ENCODE measurements at regions not wholly inside any gene's neighbourhood (a gene's known extent, or its start where the extent isn't known, plus 50 kb on each side); places are given as distances from the start of the nearest gene placed in this dataset.

DNA sequence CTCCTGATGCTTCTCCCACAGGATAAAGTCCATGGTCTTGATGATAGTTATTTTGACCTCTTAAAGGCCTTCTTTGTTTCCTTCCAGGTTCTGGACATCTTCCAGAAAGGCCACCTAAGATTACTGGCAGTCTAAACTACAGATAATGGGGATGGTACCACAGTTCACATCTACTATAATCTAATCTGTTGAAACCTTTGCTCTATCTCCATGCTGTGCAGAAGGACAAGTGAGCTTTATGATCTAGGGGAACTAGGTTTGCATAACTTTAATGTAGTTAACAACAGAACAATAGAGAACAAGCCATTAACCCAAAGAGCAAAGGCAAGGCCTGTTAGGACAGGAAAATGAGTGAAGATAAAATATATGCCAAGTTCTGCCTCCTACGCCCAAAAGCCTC lies 103.9 kb upstream of the KLHL13 start:
- Histone ChIP-seq H3K4me1 (ENCODE audit: control insufficient read depth, low read depth, low read length) (no peaks in the 10 kb centered on the region), H4K5ac (ENCODE audit: low read length) (no peak overlapping the region), H2BK15ac (replicated peaks; ENCODE audit: low read depth) (no peak overlapping the region), H3K36me3 (ENCODE audit: control insufficient read depth, insufficient read depth, low read length) (no peaks in the 10 kb centered on the region), H3K18ac (ENCODE audit: low read length) (no peak overlapping the region), H3K79me2 (ENCODE audit: control insufficient read depth, insufficient read depth, low read length) (no peaks in the 10 kb centered on the region), H3K4me3 (ENCODE audit: low read length) (no peak overlapping the region), H3K9ac (ENCODE audit: low read length) (no peak overlapping the region), H3K79me1 (ENCODE audit: low read length) (no peaks in the 10 kb centered on the region), H3K23ac (ENCODE audit: low read length) (no peak overlapping the region), H2AK5ac (ENCODE audit: low read length) (no peak overlapping the region), H2BK120ac (ENCODE audit: low read depth, low read length) (no peak overlapping the region), H3K4ac (ENCODE audit: low read depth, low read length) (no peak overlapping the region), H2BK5ac (ENCODE audit: low read length) (no peak overlapping the region), H3K4me2 (ENCODE audit: low read length) (no peak overlapping the region), H4K8ac (ENCODE audit: low read depth, low read length) (no peak overlapping the region), H3K27me3 (ENCODE audit: insufficient read depth, low read length, poor library complexity) (no peaks in the 10 kb centered on the region), H3K27ac (ENCODE audit: low read depth, low read length) (no peak overlapping the region), H3K56ac (ENCODE audit: low read length) (no peak overlapping the region)
- no peak for DNase-seq
- WGBS (ENCODE audit: extremely low coverage, insufficient coverage, low lambda C conversion rate) = no CpG with 5 or more reads among the region's 1 CpG

DNA sequence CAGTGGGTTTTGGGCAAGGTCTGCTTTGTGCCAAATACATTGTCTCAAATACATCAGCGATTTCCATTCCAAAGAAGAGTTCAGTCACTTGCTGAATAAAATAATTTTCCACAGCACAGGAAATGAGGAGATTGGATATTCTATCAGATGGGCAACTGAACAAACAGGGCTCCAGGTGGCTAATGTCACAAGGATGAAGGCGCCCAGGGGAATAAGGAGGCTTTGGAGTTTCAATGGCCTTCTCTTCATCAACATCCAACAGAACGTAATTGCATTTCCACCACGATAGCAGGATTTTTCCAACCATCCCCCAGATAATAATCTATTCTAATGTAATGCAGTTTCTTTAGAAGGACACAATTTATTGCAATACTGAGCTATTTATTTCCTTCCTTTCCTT lies 104.7 kb upstream of the KLHL13 start:
- Histone ChIP-seq H4K5ac (ENCODE audit: low read length) (no peak overlapping the region), H2BK5ac (ENCODE audit: low read length) (no peak overlapping the region), H3K56ac (ENCODE audit: low read length) (no peak overlapping the region), H3K4me2 (ENCODE audit: low read length) (no peak overlapping the region), H2BK15ac (replicated peaks; ENCODE audit: low read depth) (no peak overlapping the region), H4K8ac (ENCODE audit: low read depth, low read length) (no peak overlapping the region), H3K79me2 (ENCODE audit: control insufficient read depth, insufficient read depth, low read length) (no peaks in the 10 kb centered on the region), H3K4me1 (ENCODE audit: control insufficient read depth, low read depth, low read length) (no peaks in the 10 kb centered on the region), H3K79me1 (ENCODE audit: low read length) (no peaks in the 10 kb centered on the region), H2AK5ac (ENCODE audit: low read length) (no peak overlapping the region), H3K36me3 (ENCODE audit: control insufficient read depth, insufficient read depth, low read length) (no peaks in the 10 kb centered on the region), H3K27me3 (ENCODE audit: insufficient read depth, low read length, poor library complexity) (no peaks in the 10 kb centered on the region), H3K27ac (ENCODE audit: low read depth, low read length) (no peak overlapping the region), H3K23ac (ENCODE audit: low read length) (no peak overlapping the region), H3K4me3 (ENCODE audit: low read length) (no peak overlapping the region), H3K18ac (ENCODE audit: low read length) (no peak overlapping the region), H2BK120ac (ENCODE audit: low read depth, low read length) (no peak overlapping the region), H3K9ac (ENCODE audit: low read length) (no peak overlapping the region), H3K4ac (ENCODE audit: low read depth, low read length) (no peak overlapping the region)
- WGBS (ENCODE audit: extremely low coverage, insufficient coverage, low lambda C conversion rate) = no CpG with 5 or more reads among the region's 4 CpGs
- no peak for DNase-seq

DNA sequence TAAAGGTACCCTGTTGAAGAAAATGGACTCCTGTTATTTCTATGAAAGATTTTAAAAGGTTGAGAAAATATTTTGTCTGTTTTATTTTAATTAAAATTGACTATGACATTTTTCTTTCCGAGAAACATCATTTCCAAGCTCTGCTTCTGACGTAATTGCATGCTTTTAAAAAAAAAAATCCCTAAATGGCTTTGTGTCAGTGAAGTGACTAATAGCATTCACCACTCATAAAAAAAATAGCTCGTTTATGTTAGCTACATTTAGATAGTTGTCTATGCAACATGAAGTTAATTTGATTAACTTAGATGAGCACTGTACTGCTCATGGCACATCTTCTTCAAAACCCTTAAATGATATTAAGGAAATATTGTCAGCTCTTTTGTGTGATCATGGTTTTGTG lies 105.1 kb upstream of the KLHL13 start:
- no peak overlapping the region for H3K27ac ChIP-seq (ENCODE audit: low read depth, low read length)
- no peaks in the 10 kb centered on the region for H3K79me2 ChIP-seq (ENCODE audit: control insufficient read depth, insufficient read depth, low read length)
- H3K18ac ChIP-seq (ENCODE audit: low read length) = no peak overlapping the region

DNA sequence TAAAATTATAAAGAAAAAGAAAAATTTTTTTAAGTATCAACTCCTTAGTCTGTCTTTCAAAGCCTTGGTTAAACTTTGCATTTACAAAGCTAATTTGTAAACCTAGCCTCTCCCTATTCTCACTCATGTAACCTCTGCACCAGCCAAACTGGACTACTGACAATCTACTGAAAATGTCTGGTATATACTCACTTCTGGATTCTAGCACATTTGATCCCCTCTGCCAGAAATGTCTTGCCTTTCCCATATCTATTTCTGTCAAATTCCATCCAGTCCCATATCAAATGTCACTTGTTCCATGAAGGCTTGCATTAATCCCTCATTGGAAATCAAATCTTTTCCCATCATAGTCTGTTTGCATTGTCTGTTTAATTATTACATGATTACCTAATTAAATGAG lies 105.8 kb upstream of the KLHL13 start:
- no peak overlapping the region for H2BK15ac ChIP-seq (replicated peaks; ENCODE audit: low read depth)
- H4K8ac ChIP-seq (ENCODE audit: low read depth, low read length) = no peak overlapping the region
- no peaks in the 10 kb centered on the region for H3K36me3 ChIP-seq (ENCODE audit: control insufficient read depth, insufficient read depth, low read length)
- no peak overlapping the region for H2AK5ac ChIP-seq (ENCODE audit: low read length)
- no peak overlapping the region for H3K9ac ChIP-seq (ENCODE audit: low read length)
- no peaks in the 10 kb centered on the region for H3K79me2 ChIP-seq (ENCODE audit: control insufficient read depth, insufficient read depth, low read length)
- H4K5ac ChIP-seq (ENCODE audit: low read length) = no peak overlapping the region
- H3K27ac ChIP-seq (ENCODE audit: low read depth, low read length) = no peak overlapping the region
- no peak for DNase-seq
- no peak overlapping the region for H3K18ac ChIP-seq (ENCODE audit: low read length)
- no peak overlapping the region for H3K56ac ChIP-seq (ENCODE audit: low read length)
- no peak overlapping the region for H3K4me3 ChIP-seq (ENCODE audit: low read length)
- no peak overlapping the region for H3K4ac ChIP-seq (ENCODE audit: low read depth, low read length)
- H3K27me3 ChIP-seq (ENCODE audit: insufficient read depth, low read length, poor library complexity) = no peaks in the 10 kb centered on the region
- H2BK5ac ChIP-seq (ENCODE audit: low read length) = no peak overlapping the region
- H3K4me2 ChIP-seq (ENCODE audit: low read length) = no peak overlapping the region
- no peak overlapping the region for H3K23ac ChIP-seq (ENCODE audit: low read length)
- H3K4me1 ChIP-seq (ENCODE audit: control insufficient read depth, low read depth, low read length) = no peaks in the 10 kb centered on the region
- no peak overlapping the region for H2BK120ac ChIP-seq (ENCODE audit: low read depth, low read length)
- no peaks in the 10 kb centered on the region for H3K79me1 ChIP-seq (ENCODE audit: low read length)

More for the DNA sequence above, 105.1 kb upstream of the KLHL13 start:
- H3K4ac ChIP-seq (ENCODE audit: low read depth, low read length) = no peak overlapping the region
- no peaks in the 10 kb centered on the region for H3K79me1 ChIP-seq (ENCODE audit: low read length)
- no peaks in the 10 kb centered on the region for H3K27me3 ChIP-seq (ENCODE audit: insufficient read depth, low read length, poor library complexity)
- no peak overlapping the region for H3K56ac ChIP-seq (ENCODE audit: low read length)
- H3K4me1 ChIP-seq (ENCODE audit: control insufficient read depth, low read depth, low read length) = no peaks in the 10 kb centered on the region
- no peaks in the 10 kb centered on the region for H3K36me3 ChIP-seq (ENCODE audit: control insufficient read depth, insufficient read depth, low read length)
- WGBS (ENCODE audit: extremely low coverage, insufficient coverage, low lambda C conversion rate) = no CpG with 5 or more reads among the region's 3 CpGs
- no peak overlapping the region for H3K4me3 ChIP-seq (ENCODE audit: low read length)
- no peak overlapping the region for H3K23ac ChIP-seq (ENCODE audit: low read length)
- H2BK5ac ChIP-seq (ENCODE audit: low read length) = no peak overlapping the region
- H4K8ac ChIP-seq (ENCODE audit: low read depth, low read length) = no peak overlapping the region
- no peak overlapping the region for H2AK5ac ChIP-seq (ENCODE audit: low read length)
- no peak overlapping the region for H4K5ac ChIP-seq (ENCODE audit: low read length)
- no peak for DNase-seq
- no peak overlapping the region for H2BK15ac ChIP-seq (replicated peaks; ENCODE audit: low read depth)
- no peak overlapping the region for H3K9ac ChIP-seq (ENCODE audit: low read length)
- H2BK120ac ChIP-seq (ENCODE audit: low read depth, low read length) = no peak overlapping the region
- H3K4me2 ChIP-seq (ENCODE audit: low read length) = no peak overlapping the region

- peak; percentile 2 for DNase-seq
- no peak overlapping the region for H2BK120ac ChIP-seq (ENCODE audit: low read depth, low read length)
- no peak overlapping the region for H3K27ac ChIP-seq (ENCODE audit: low read depth, low read length)
Measured at GRCh38 chrX:118225711-118226428, 109.3 kb upstream of the KLHL13 start.

DNA sequence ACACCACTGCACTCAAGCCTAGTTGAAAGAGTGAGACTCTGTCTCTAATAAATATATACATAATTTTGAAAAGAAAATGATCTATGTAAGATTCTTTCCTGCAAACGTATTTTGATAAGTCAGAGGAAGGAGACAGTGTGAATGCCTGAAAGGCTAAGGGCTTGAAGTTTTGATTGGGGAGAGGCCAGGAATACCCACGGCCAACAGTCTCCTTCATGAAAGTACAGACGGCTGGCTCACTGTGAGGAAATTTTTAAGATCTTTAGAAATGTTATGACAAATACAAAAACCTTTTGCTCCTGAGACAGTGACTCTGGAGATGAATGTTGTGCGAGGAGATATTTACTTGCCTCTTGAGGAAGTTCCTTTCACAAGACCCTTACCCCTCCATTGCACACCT lies 111.4 kb upstream of the KLHL13 start:
- Histone ChIP-seq H3K4ac (ENCODE audit: low read depth, low read length) (no peak overlapping the region), H3K9ac (ENCODE audit: low read length) (no peak overlapping the region), H2BK120ac (ENCODE audit: low read depth, low read length) (no peak overlapping the region), H3K4me2 (ENCODE audit: low read length) (no peak overlapping the region), H2BK15ac (replicated peaks; ENCODE audit: low read depth) (no peak overlapping the region), H3K36me3 (ENCODE audit: control insufficient read depth, insufficient read depth, low read length) (no peaks in the 10 kb centered on the region), H4K8ac (ENCODE audit: low read depth, low read length) (no peak overlapping the region), H3K79me2 (ENCODE audit: control insufficient read depth, insufficient read depth, low read length) (no peaks in the 10 kb centered on the region), H2AK5ac (ENCODE audit: low read length) (no peak overlapping the region), H3K56ac (ENCODE audit: low read length) (no peak overlapping the region), H3K27me3 (ENCODE audit: insufficient read depth, low read length, poor library complexity) (no peaks in the 10 kb centered on the region), H3K4me1 (ENCODE audit: control insufficient read depth, low read depth, low read length) (no peaks in the 10 kb centered on the region), H3K23ac (ENCODE audit: low read length) (no peak overlapping the region), H3K4me3 (ENCODE audit: low read length) (no peak overlapping the region), H3K18ac (ENCODE audit: low read length) (no peak overlapping the region), H2BK5ac (ENCODE audit: low read length) (no peak overlapping the region), H4K5ac (ENCODE audit: low read length) (no peak overlapping the region), H3K27ac (ENCODE audit: low read depth, low read length) (no peak overlapping the region), H3K79me1 (ENCODE audit: low read length) (no peaks in the 10 kb centered on the region)
- DNase-seq = no peak
- no CpG with 5 or more reads among the region's 4 CpGs for WGBS (ENCODE audit: extremely low coverage, insufficient coverage, low lambda C conversion rate)

More at GRCh38 chrX:118225711-118226428, 109.3 kb upstream of the KLHL13 start:
- no peak overlapping the region for H3K56ac ChIP-seq (ENCODE audit: low read length)
- no peak overlapping the region for H3K23ac ChIP-seq (ENCODE audit: low read length)
- H2BK15ac ChIP-seq (replicated peaks; ENCODE audit: low read depth) = no peak overlapping the region
- H4K5ac ChIP-seq (ENCODE audit: low read length) = no peak overlapping the region
- no peak overlapping the region for H3K4ac ChIP-seq (ENCODE audit: low read depth, low read length)
- H3K4me2 ChIP-seq (ENCODE audit: low read length) = no peak overlapping the region
- H2AK5ac ChIP-seq (ENCODE audit: low read length) = no peak overlapping the region
- no peaks in the 10 kb centered on the region for H3K27me3 ChIP-seq (ENCODE audit: insufficient read depth, low read length, poor library complexity)
- H2BK5ac ChIP-seq (ENCODE audit: low read length) = no peak overlapping the region
- H3K4me3 ChIP-seq (ENCODE audit: low read length) = no peak overlapping the region
- H4K8ac ChIP-seq (ENCODE audit: low read depth, low read length) = no peak overlapping the region
- no peaks in the 10 kb centered on the region for H3K4me1 ChIP-seq (ENCODE audit: control insufficient read depth, low read depth, low read length)
- H3K36me3 ChIP-seq (ENCODE audit: control insufficient read depth, insufficient read depth, low read length) = no peaks in the 10 kb centered on the region
- no peak overlapping the region for H3K18ac ChIP-seq (ENCODE audit: low read length)
- H3K9ac ChIP-seq (ENCODE audit: low read length) = no peak overlapping the region
- WGBS (ENCODE audit: extremely low coverage, insufficient coverage, low lambda C conversion rate) = no CpG with 5 or more reads among the region's 3 CpGs
- H3K79me1 ChIP-seq (ENCODE audit: low read length) = no peaks in the 10 kb centered on the region
- H3K79me2 ChIP-seq (ENCODE audit: control insufficient read depth, insufficient read depth, low read length) = no peaks in the 10 kb centered on the region

Data from mesendoderm (in vitro differentiated cells).